Suprapubic skin (tissue), 4 donors: ENCODE measurements at regions not wholly inside any gene's neighbourhood (a gene's known extent, or its start where the extent isn't known, plus 50 kb on each side); places are given as distances from the start of the nearest gene placed in this dataset.

Experiments used
- EP300 ChIP-seq: sonication (generic); formaldehyde crosslinking; IDR thresholded peaks from one replicate; pipeline ENCODE4 v1.6.1; 2017; ENCODE audit warnings: antibody characterized with exemption
- POLR2A ChIP-seq, 2 donors: fragments of 450-650 bp; IDR thresholded peaks; one replicate each; pipeline ENCODE4 v1.6.1; 2017; ENCODE audit warnings: antibody characterized with exemption in 2 of 2, mild to moderate bottlenecking in 2 of 2, moderate library complexity in 2 of 2
- POLR2AphosphoS5 ChIP-seq, 3 donors: sonication (generic); formaldehyde crosslinking; IDR thresholded peaks; one replicate each; pipeline ENCODE4 v1.6.1; 2017; ENCODE audit warnings: antibody characterized with exemption in 3 of 3
- TF ChIP-seq, protein P1 (sequence below), 2 donors: fragments of 200-600 bp in 1 of 2; fragments of 450-650 bp in 1 of 2; sonication (generic) in 1 of 2; IDR thresholded peaks; one replicate each; pipeline ENCODE4 v1.5.1; 2016 to 2019; ENCODE audit warnings: antibody characterized with exemption in 2 of 2, mild to moderate bottlenecking in 1 of 2, moderate library complexity in 1 of 2

- TF ChIP-seq POLR2AphosphoS5 (IDR thresholded peaks at IDR 0.05) (no peak), POLR2A (IDR thresholded peaks at IDR 0.05) (no peak), EP300 (no peak)
- TF ChIP-seq, protein P1, sequence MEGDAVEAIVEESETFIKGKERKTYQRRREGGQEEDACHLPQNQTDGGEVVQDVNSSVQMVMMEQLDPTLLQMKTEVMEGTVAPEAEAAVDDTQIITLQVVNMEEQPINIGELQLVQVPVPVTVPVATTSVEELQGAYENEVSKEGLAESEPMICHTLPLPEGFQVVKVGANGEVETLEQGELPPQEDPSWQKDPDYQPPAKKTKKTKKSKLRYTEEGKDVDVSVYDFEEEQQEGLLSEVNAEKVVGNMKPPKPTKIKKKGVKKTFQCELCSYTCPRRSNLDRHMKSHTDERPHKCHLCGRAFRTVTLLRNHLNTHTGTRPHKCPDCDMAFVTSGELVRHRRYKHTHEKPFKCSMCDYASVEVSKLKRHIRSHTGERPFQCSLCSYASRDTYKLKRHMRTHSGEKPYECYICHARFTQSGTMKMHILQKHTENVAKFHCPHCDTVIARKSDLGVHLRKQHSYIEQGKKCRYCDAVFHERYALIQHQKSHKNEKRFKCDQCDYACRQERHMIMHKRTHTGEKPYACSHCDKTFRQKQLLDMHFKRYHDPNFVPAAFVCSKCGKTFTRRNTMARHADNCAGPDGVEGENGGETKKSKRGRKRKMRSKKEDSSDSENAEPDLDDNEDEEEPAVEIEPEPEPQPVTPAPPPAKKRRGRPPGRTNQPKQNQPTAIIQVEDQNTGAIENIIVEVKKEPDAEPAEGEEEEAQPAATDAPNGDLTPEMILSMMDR (IDR thresholded peaks at IDR 0.05) = no peak
Measured at GRCh38 chr2:175559613-175560012, 378.1 kb upstream of the ATP5MC3 start.
